ENCODE measurements at regions not wholly inside any gene's neighbourhood (a gene's known extent, or its start where the extent isn't known, plus 50 kb on each side); places are given as distances from the start of the nearest gene placed in this dataset.

- H3K9me2 ChIP-seq (ENCODE audit: insufficient read depth, low read length) = no peaks in the 10 kb centered on the region
- no peaks in the 10 kb centered on the region for H3K36me3 ChIP-seq (ENCODE audit: insufficient read depth, low read length)
- H3K9me3 ChIP-seq (ENCODE audit: low read length) = no peaks in the 10 kb centered on the region
- no peaks in the 10 kb centered on the region for H3K79me2 ChIP-seq (replicated peaks; ENCODE audit: insufficient read depth, low read length)
- no peaks in the 10 kb centered on the region for H3F3A ChIP-seq (ENCODE audit: insufficient read depth, low read length, poor library complexity, severe bottlenecking)
- no peaks in the 10 kb centered on the region for H3K27me3 ChIP-seq (ENCODE audit: insufficient read depth, low read depth, low read length)
- no peaks in the 10 kb centered on the region for H4K20me1 ChIP-seq (ENCODE audit: insufficient read depth)
- no peak for TF ChIP-seq SMC3 (conservative IDR thresholded peaks at IDR 0.05; ENCODE audit: poor library complexity)
- no peak for TF ChIP-seq EZH2 (IDR thresholded peaks at IDR 0.05; ENCODE audit: borderline replicate concordance, insufficient read depth, low read length, poor library complexity, severe bottlenecking)
- TF ChIP-seq TAF1 (IDR thresholded peaks at IDR 0.05; ENCODE audit: low read depth) = no peak
- no peak for TF ChIP-seq POLR2AphosphoS5 (IDR thresholded peaks at IDR 0.05)
- no peak overlapping the region for H2AFZ ChIP-seq (ENCODE audit: low read depth, low read length)
- H3K4me3 ChIP-seq (ENCODE audit: low read length) = no peak overlapping the region
- no peak overlapping the region for H3K9ac ChIP-seq (ENCODE audit: low read length)
- H3K27ac ChIP-seq (ENCODE audit: low read length) = no peak overlapping the region
- no peak overlapping the region for H3K4me2 ChIP-seq (ENCODE audit: low read length)
These were observed 1524.4 kb upstream of the SEL1L start for GRCh38 chr14:83058068-83058467.

- no peak overlapping the region for H3K4me2 ChIP-seq (ENCODE audit: low read length)
- H2AFZ ChIP-seq (ENCODE audit: low read depth, low read length) = no peak overlapping the region
- no peaks in the 10 kb centered on the region for H3K36me3 ChIP-seq (ENCODE audit: insufficient read depth, low read length)
- no peaks in the 10 kb centered on the region for H3F3A ChIP-seq (ENCODE audit: insufficient read depth, low read length, poor library complexity, severe bottlenecking)
- no peak overlapping the region for H3K9ac ChIP-seq (ENCODE audit: low read length)
- no peaks in the 10 kb centered on the region for H3K9me3 ChIP-seq (ENCODE audit: low read length)
- no peaks in the 10 kb centered on the region for H3K27me3 ChIP-seq (ENCODE audit: insufficient read depth, low read depth, low read length)
- no peak overlapping the region for H3K27ac ChIP-seq (ENCODE audit: low read length)
- H4K20me1 ChIP-seq (ENCODE audit: insufficient read depth) = no peaks in the 10 kb centered on the region
- H3K9me2 ChIP-seq (ENCODE audit: insufficient read depth, low read length) = no peaks in the 10 kb centered on the region
- TF ChIP-seq SMC3 (conservative IDR thresholded peaks at IDR 0.05; ENCODE audit: poor library complexity) (peak; percentile 40), TAF1 (IDR thresholded peaks at IDR 0.05; ENCODE audit: low read depth) (no peak), RAD21 (conservative IDR thresholded peaks at IDR 0.05) (peak; percentile 45), CTCF (IDR thresholded peaks at IDR 0.05; ENCODE audit: poor library complexity, severe bottlenecking) (peak; percentile 42)
- no peaks in the 10 kb centered on the region for H3K79me2 ChIP-seq (replicated peaks; ENCODE audit: insufficient read depth, low read length)
- no peak overlapping the region for H3K4me3 ChIP-seq (ENCODE audit: low read length)
These were observed 1538.3 kb upstream of the SEL1L start for GRCh38 chr14:83071888-83072501.

- H3K9ac ChIP-seq (ENCODE audit: low read length) = no peak overlapping the region
- TF ChIP-seq EZH2 (IDR thresholded peaks at IDR 0.05; ENCODE audit: borderline replicate concordance, insufficient read depth, low read length, poor library complexity, severe bottlenecking) = no peak
- no peak for TF ChIP-seq CTCF (IDR thresholded peaks at IDR 0.05; ENCODE audit: poor library complexity, severe bottlenecking)
- no peaks in the 10 kb centered on the region for H3K9me2 ChIP-seq (ENCODE audit: insufficient read depth, low read length)
- no peaks in the 10 kb centered on the region for H3K36me3 ChIP-seq (ENCODE audit: insufficient read depth, low read length)
- H4K20me1 ChIP-seq (ENCODE audit: insufficient read depth) = no peaks in the 10 kb centered on the region
- H3K4me3 ChIP-seq (ENCODE audit: low read length) = no peak overlapping the region
- H2AFZ ChIP-seq (ENCODE audit: low read depth, low read length) = no peak overlapping the region
- no peaks in the 10 kb centered on the region for H3K79me2 ChIP-seq (replicated peaks; ENCODE audit: insufficient read depth, low read length)
- H3F3A ChIP-seq (ENCODE audit: insufficient read depth, low read length, poor library complexity, severe bottlenecking) = no peaks in the 10 kb centered on the region
- no peaks in the 10 kb centered on the region for H3K9me3 ChIP-seq (ENCODE audit: low read length)
- H3K27ac ChIP-seq (ENCODE audit: low read length) = no peak overlapping the region
- no peak overlapping the region for H3K4me2 ChIP-seq (ENCODE audit: low read length)
- no peaks in the 10 kb centered on the region for H3K27me3 ChIP-seq (ENCODE audit: insufficient read depth, low read depth, low read length)
These were observed 1551.5 kb upstream of the SEL1L start for GRCh38 chr14:83085136-83085535.
